ENCODE measurements at regions not wholly inside any gene's neighbourhood (a gene's known extent, or its start where the extent isn't known, plus 50 kb on each side); places are given as distances from the start of the nearest gene placed in this dataset.

- TF ChIP-seq ZNF343 (CRISPR knock-in tag; IDR thresholded peaks at IDR 0.05) (no peak), GLMP (CRISPR knock-in tag; IDR thresholded peaks at IDR 0.05; ENCODE audit: borderline replicate concordance) (no peak), KAT7 (CRISPR knock-in tag; IDR thresholded peaks at IDR 0.05; ENCODE audit: borderline replicate concordance) (no peak)
Measured at GRCh38 chr5:19193631-19194030, 794.4 kb downstream of the CDH18 start (continued).

GRCh38 chr5:19196631-19197030 is 791.4 kb downstream of the CDH18 start:
- Histone ChIP-seq H3K4me2 (ENCODE audit: low read depth, low read length) (no peak overlapping the region), H3K9me3 (ENCODE audit: low read length) (peaks cover 8% of the 10 kb centered on the region), H3K27me3 (ENCODE audit: control insufficient read depth in 1 of 2, insufficient read depth in 2 of 2, low read length in 2 of 2) (no peaks in the 10 kb centered on the region; a peak in 1 of 5 replicates), H3K4me1 (ENCODE audit: insufficient read depth, low read length) (no peaks in the 10 kb centered on the region), H4K20me1 (ENCODE audit: insufficient read depth, low read length) (no peaks in the 10 kb centered on the region), H3K27ac (ENCODE audit: extremely low read length, insufficient read depth, low read length) (no peak overlapping the region), H3K79me2 (ENCODE audit: insufficient read depth, low read length) (no peaks in the 10 kb centered on the region), H3K9ac (ENCODE audit: insufficient read depth, low read depth, low read length) (no peak overlapping the region), H3K4me3 (replicated peaks in 1 of 3; ENCODE audit: insufficient read depth in 1 of 3, low read depth in 2 of 3, low read length in 3 of 3) (no peak overlapping the region), H3K36me3 (replicated peaks in 1 of 2; ENCODE audit: control insufficient read depth in 1 of 2, insufficient read depth in 2 of 2, low read length in 2 of 2) (no peaks in the 10 kb centered on the region), H2AFZ (ENCODE audit: low read length) (no peak overlapping the region)
- CTCF ChIA-PET (ENCODE audit: low intra/inter-chr PET ratio, low total read pairs): no interaction called here
- FAIRE-seq (no peak), ATAC-seq (no peak), DNase-seq (ENCODE audit: low spot score) (no peak)
- in situ Hi-C loops (cut with HindIII; ENCODE audit: extremely low pct_ligation_motif_present, low pct_unique_long_range_greater_than_20kb) (no loop called here), intact Hi-C loops (cut with micrococcal nuclease; ENCODE audit: unreplicated experiment) (no loop called here)
- BruUV-seq (replicated peaks): no TSS peak
- POLR2A ChIA-PET: no interaction called here
- TF ChIP-seq ZNF598 (CRISPR knock-in tag; IDR thresholded peaks at IDR 0.05; ENCODE audit: borderline replicate concordance): no peak
- TF ChIP-seq AGO1 (IDR thresholded peaks at IDR 0.05; ENCODE audit: low read depth, low read length, poor library complexity, severe bottlenecking): no peak
- TF ChIP-seq ZMAT3 (CRISPR knock-in tag; conservative IDR thresholded peaks at IDR 0.05): no peak
- TF ChIP-seq UBTF (CRISPR knock-in tag; IDR thresholded peaks at IDR 0.05): no peak
- TF ChIP-seq PRPF4 (IDR thresholded peaks at IDR 0.05; ENCODE audit: low read depth, low read length, poor library complexity, severe bottlenecking): no peak
- no peak for TF ChIP-seq AHDC1 (CRISPR knock-in tag; IDR thresholded peaks at IDR 0.05; ENCODE audit: borderline replicate concordance)
- TF ChIP-seq NKX3-1 (CRISPR knock-in tag; IDR thresholded peaks at IDR 0.05): no peak
- TF ChIP-seq NCOA5 (CRISPR knock-in tag; IDR thresholded peaks at IDR 0.05): no peak
- TF ChIP-seq ARNTL (CRISPR knock-in tag; IDR thresholded peaks at IDR 0.05): no peak
- no peak for TF ChIP-seq ATRX (CRISPR knock-in tag; IDR thresholded peaks at IDR 0.05; ENCODE audit: borderline replicate concordance)
- no peak for TF ChIP-seq KLF13 (CRISPR knock-in tag; IDR thresholded peaks at IDR 0.05)
- TF ChIP-seq HOXA7 (CRISPR knock-in tag; IDR thresholded peaks at IDR 0.05): no peak

Measured in HepG2 (cell line).